ENCODE measurements at regions not wholly inside any gene's neighbourhood (a gene's known extent, or its start where the extent isn't known, plus 50 kb on each side); places are given as distances from the start of the nearest gene placed in this dataset.
A peak's percentile ranks its signal among the peaks of the same experiment; 100 is the strongest.

- DNase-seq (ENCODE audit: low read depth, low spot score): no peak
Observed at GRCh38 chr15:66832664-66833063, 130.6 kb downstream of the SMAD6 start.

- no peak for DNase-seq (ENCODE audit: low read depth, low spot score)
Observed at GRCh38 chr15:66833371-66833770, 131.3 kb downstream of the SMAD6 start.

- no peak for DNase-seq (ENCODE audit: low read depth, low spot score)
Observed at GRCh38 chr15:66833803-66834202, 131.8 kb downstream of the SMAD6 start.

GRCh38 chr15:66834881-66835878, 133.1 kb downstream of the SMAD6 start:
- DNase-seq (ENCODE audit: low read depth, low spot score): no peak

GRCh38 chr15:66836231-66837030, 134.4 kb downstream of the SMAD6 start:
- no peak for DNase-seq (ENCODE audit: low read depth, low spot score)

- DNase-seq (ENCODE audit: low read depth, low spot score): no peak
Observed at GRCh38 chr15:66838202-66838601, 136.2 kb downstream of the SMAD6 start.

- DNase-seq (ENCODE audit: low read depth, low spot score): no peak
Observed at GRCh38 chr15:66838671-66839239, 136.7 kb downstream of the SMAD6 start.

GRCh38 chr15:66839506-66840112, 137.6 kb downstream of the SMAD6 start:
- DNase-seq (ENCODE audit: low read depth, low spot score): no peak

- DNase-seq (ENCODE audit: low read depth, low spot score): no peak
Observed at GRCh38 chr15:66840615-66841390, 138.8 kb downstream of the SMAD6 start.

- peak; percentile 71 for DNase-seq (ENCODE audit: low read depth, low spot score)
Observed at GRCh38 chr15:66841953-66842681, 140.1 kb downstream of the SMAD6 start.

- no peak for DNase-seq (ENCODE audit: low read depth, low spot score)
Observed at GRCh38 chr15:66842710-66843441, 140.8 kb downstream of the SMAD6 start.

GRCh38 chr15:66843581-66843980, 141.5 kb downstream of the SMAD6 start:
- DNase-seq (ENCODE audit: low read depth, low spot score): no peak

- no peak for DNase-seq (ENCODE audit: low read depth, low spot score)
Observed at GRCh38 chr15:66844041-66844746, 142.2 kb downstream of the SMAD6 start.

- DNase-seq (ENCODE audit: low read depth, low spot score): no peak
Observed at GRCh38 chr15:66844747-66845145, 142.7 kb downstream of the SMAD6 start.

- DNase-seq (ENCODE audit: low read depth, low spot score): no peak
Observed at GRCh38 chr15:66845266-66845785, 143.3 kb downstream of the SMAD6 start.

- no peak for DNase-seq (ENCODE audit: low read depth, low spot score)
Observed at GRCh38 chr15:66846031-66846430, 144.0 kb downstream of the SMAD6 start.

GRCh38 chr15:66846811-66847210, 144.8 kb downstream of the SMAD6 start:
- DNase-seq (ENCODE audit: low read depth, low spot score): no peak

GRCh38 chr15:66847565-66847991, 145.5 kb downstream of the SMAD6 start:
- no peak for DNase-seq (ENCODE audit: low read depth, low spot score)

Measured in pulmonary artery endothelial cell (primary cell).